IMR-90 (cell line): ENCODE measurements at regions not wholly inside any gene's neighbourhood (a gene's known extent, or its start where the extent isn't known, plus 50 kb on each side); places are given as distances from the start of the nearest gene placed in this dataset.

Experiments
- ATAC-seq: fragments of 200-7000 bp; cut with Tn5 transposase; 2 replicates; pipeline ENCODE4 v1.9.1; 2020; ENCODE audit warnings: low read depth, mild to moderate bottlenecking, moderate library complexity
- BruUV-seq: library from RNA; stranded (reverse); fragments of 400-500 nt; replicated peaks from 2 replicates; lab custom pipeline; 2021; lab: Mats Ljungman, UMichigan
- CTCF ChIA-PET: fragments of 300-600 bp; formaldehyde crosslinking; extraction: SDS; loops from one replicate; lab custom pipeline; 2021; ENCODE audit warnings: antibody characterized with exemption; lab: Yijun Ruan, JAX
- POLR2A ChIA-PET: fragments of 300-600 bp; sonication (Branson Sonifier 250); formaldehyde crosslinking; loops from one replicate; lab custom pipeline; 2022; ENCODE audit warnings: antibody characterized with exemption; ENCODE audit not compliant: unreplicated experiment; lab: Charles Lee
- DNase-seq: peaks from one replicate; pipeline ENCODE4 v3.0.0; 2013
- H2AFZ ChIP-seq: replicated peaks from 2 replicates; pipeline ENCODE3; 2013; ENCODE audit warnings: low read length, mild to moderate bottlenecking; ENCODE audit not compliant: poor library complexity
- H2AK5ac ChIP-seq: 2 replicates; pipeline ENCODE4 v1.6.1; 2013; ENCODE audit warnings: low read depth, low read length, inconsistent platforms
- H2AK9ac ChIP-seq: replicated peaks from 2 replicates; pipeline ENCODE3; 2013; ENCODE audit warnings: mild to moderate bottlenecking, low read depth, low read length, moderate library complexity; ENCODE audit not compliant: poor library complexity
- H2BK120ac ChIP-seq: 2 replicates; pipeline ENCODE4 v1.6.1; 2013; ENCODE audit warnings: low read depth, low read length, inconsistent platforms
- H2BK15ac ChIP-seq: 3 replicates; pipeline ENCODE4 v1.6.1; 2013; ENCODE audit warnings: low read depth, low read length, inconsistent platforms
- H2BK20ac ChIP-seq: 2 replicates; pipeline ENCODE4 v1.6.1; 2013; ENCODE audit warnings: low read depth, mild to moderate bottlenecking, inconsistent platforms, low read length, moderate library complexity
- H2BK5ac ChIP-seq: 2 replicates; pipeline ENCODE4 v1.6.1; 2013; ENCODE audit warnings: mild to moderate bottlenecking, low read depth, low read length, inconsistent platforms; ENCODE audit not compliant: poor library complexity, severe bottlenecking
- H3K14ac ChIP-seq: replicated peaks from 2 replicates; pipeline ENCODE4 v1.6.1; 2013; ENCODE audit warnings: low read depth, low read length, inconsistent platforms
- H3K18ac ChIP-seq: 2 replicates; pipeline ENCODE4 v1.6.1; 2013; ENCODE audit warnings: low read depth, low read length, control low read depth
- H3K23ac ChIP-seq: 2 replicates; pipeline ENCODE4 v1.6.1; 2013; ENCODE audit warnings: low read depth, low read length, inconsistent platforms
- H3K27ac ChIP-seq: 2 replicates; pipeline ENCODE4 v1.5.1; 2013; ENCODE audit warnings: mild to moderate bottlenecking, control low read depth, low read length; ENCODE audit not compliant: insufficient read depth
- H3K27me3 ChIP-seq: 2 replicates; pipeline ENCODE4 v1.6.1; 2013; ENCODE audit warnings: low read length; ENCODE audit not compliant: control insufficient read depth, insufficient read depth
- H3K36me3 ChIP-seq: 2 replicates; pipeline ENCODE4 v1.6.1; 2013; ENCODE audit warnings: low read length, mixed read lengths; ENCODE audit not compliant: control insufficient read depth, insufficient read depth
- H3K4ac ChIP-seq: 2 replicates; pipeline ENCODE4 v1.6.1; 2013; ENCODE audit warnings: low read depth, low read length, inconsistent platforms
- H3K4me1 ChIP-seq: 2 replicates; pipeline ENCODE4 v1.6.1; 2013; ENCODE audit warnings: low read length, mixed read lengths; ENCODE audit not compliant: control insufficient read depth, insufficient read depth
- H3K4me2 ChIP-seq: 2 replicates; pipeline ENCODE4 v1.6.1; 2013; ENCODE audit warnings: low read depth, mild to moderate bottlenecking, control low read depth, low read length, moderate library complexity
- H3K4me3 ChIP-seq: 2 replicates; pipeline ENCODE4 v1.5.1; 2013; ENCODE audit warnings: low read depth, mild to moderate bottlenecking, control low read depth, low read length, moderate library complexity; ENCODE audit not compliant: insufficient read depth
- H3K56ac ChIP-seq: 2 replicates; pipeline ENCODE4 v1.6.1; 2013; ENCODE audit warnings: low read length, inconsistent platforms; ENCODE audit not compliant: insufficient read depth; ENCODE audit errors: extremely low read depth
- H3K79me1 ChIP-seq, 2 experiments: 2 replicates each; pipeline ENCODE4 v1.6.1; 2013; ENCODE audit warnings: low read length in 2 of 2, inconsistent platforms in 1 of 2, low read depth in 1 of 2
- H3K9ac ChIP-seq: 2 replicates; pipeline ENCODE4 v1.6.1; 2013; ENCODE audit warnings: low read depth, low read length, control low read depth
- H3K9me1 ChIP-seq: 2 replicates; pipeline ENCODE4 v1.6.1; 2013; ENCODE audit warnings: low read length, inconsistent platforms; ENCODE audit not compliant: insufficient read depth
- H3K9me3 ChIP-seq: 2 replicates; pipeline ENCODE4 v1.6.1; 2013; ENCODE audit warnings: low read length; ENCODE audit not compliant: control insufficient read depth, insufficient read depth
- H4K20me1 ChIP-seq: 2 replicates; pipeline ENCODE4 v1.6.1; 2013; ENCODE audit warnings: low read length, inconsistent platforms; ENCODE audit not compliant: insufficient read depth
- H4K5ac ChIP-seq: 2 replicates; pipeline ENCODE4 v1.6.1; 2013; ENCODE audit warnings: mild to moderate bottlenecking, low read depth, low read length, control low read depth
- H4K8ac ChIP-seq, 2 experiments: 2 replicates each; pipeline ENCODE4 v1.6.1; 2013; ENCODE audit warnings: low read depth in 2 of 2, low read length in 2 of 2, control low read depth in 1 of 2, inconsistent platforms in 1 of 2
- H4K91ac ChIP-seq: 2 replicates; pipeline ENCODE4 v1.6.1; 2013; ENCODE audit warnings: low read depth, low read length, inconsistent platforms; ENCODE audit not compliant: insufficient read depth
- BHLHE40 ChIP-seq: fragments of 150-350 bp; IDR thresholded peaks from 2 replicates; pipeline ENCODE4 v1.6.1; 2016; ENCODE audit warnings: mild to moderate bottlenecking, low read depth, low read length
- CEBPB ChIP-seq: IDR thresholded peaks from 2 replicates; pipeline ENCODE4 v1.6.1; 2012; ENCODE audit warnings: low read depth, low read length, improper control_type of control experiment
- CHD1 ChIP-seq: IDR thresholded peaks from 2 replicates; pipeline ENCODE4 v1.6.1; 2012; ENCODE audit warnings: low read depth, low read length, improper control_type of control experiment
- CTCF ChIP-seq: conservative IDR thresholded peaks from 2 replicates; pipeline ENCODE4 v1.5.1; 2012; ENCODE audit warnings: mild to moderate bottlenecking, low read depth, low read length, improper control_type of control experiment
- ELK1 ChIP-seq: fragments of 150-350 bp; IDR thresholded peaks from 2 replicates; pipeline ENCODE4 v1.6.1; 2016; ENCODE audit warnings: low read depth, mild to moderate bottlenecking, low read length, moderate library complexity, borderline replicate concordance
- FOS ChIP-seq: fragments of 150-350 bp; IDR thresholded peaks from 2 replicates; pipeline ENCODE4 v1.6.1; 2016; ENCODE audit warnings: low read depth, low read length
- MAFK ChIP-seq: IDR thresholded peaks from 2 replicates; pipeline ENCODE4 v1.6.1; 2012; ENCODE audit warnings: low read depth, low read length, improper control_type of control experiment
- MAZ ChIP-seq: IDR thresholded peaks from 2 replicates; pipeline ENCODE4 v1.6.1; 2012; ENCODE audit warnings: low read depth, mild to moderate bottlenecking, low read length, improper control_type of control experiment, moderate library complexity, borderline replicate concordance
- MXI1 ChIP-seq: IDR thresholded peaks from 2 replicates; pipeline ENCODE4 v1.6.1; 2012; ENCODE audit warnings: low read depth, mild to moderate bottlenecking, low read length, moderate library complexity, borderline replicate concordance
- NFE2L2 ChIP-seq: fragments of 150-350 bp; IDR thresholded peaks from 2 replicates; pipeline ENCODE4 v1.6.1; 2016; ENCODE audit warnings: low read depth, mild to moderate bottlenecking, low read length
- POLR2A ChIP-seq: IDR thresholded peaks from 2 replicates; pipeline ENCODE4 v1.6.1; 2012; ENCODE audit warnings: mild to moderate bottlenecking, low read depth, low read length
- RAD21 ChIP-seq: IDR thresholded peaks from 2 replicates; pipeline ENCODE4 v1.6.1; 2012; ENCODE audit warnings: low read length, improper control_type of control experiment
- RCOR1 ChIP-seq: IDR thresholded peaks from 2 replicates; pipeline ENCODE4 v1.6.1; 2012; ENCODE audit warnings: mild to moderate bottlenecking, low read length, improper control_type of control experiment; ENCODE audit not compliant: insufficient replicate concordance
- RFX5 ChIP-seq: IDR thresholded peaks from 2 replicates; pipeline ENCODE4 v1.8.0; 2012; ENCODE audit warnings: low read depth, mild to moderate bottlenecking, low read length, moderate library complexity
- SMC3 ChIP-seq: fragments of 150-350 bp; IDR thresholded peaks from 2 replicates; pipeline ENCODE4 v1.6.1; 2016; ENCODE audit warnings: low read depth, mild to moderate bottlenecking, antibody characterized with exemption, low read length, moderate library complexity
- USF2 ChIP-seq: fragments of 150-350 bp; IDR thresholded peaks from 2 replicates; pipeline ENCODE4 v1.6.1; 2017; ENCODE audit warnings: mild to moderate bottlenecking, antibody characterized with exemption, low read length, low read depth
- WGBS, 2 experiments: methylation state at CpG; one replicate each; pipeline versions ENCODE4 v1.1.5 to v1.1.7; 2013; ENCODE audit warnings: missing lambda C conversion rate in 2 of 2; ENCODE audit not compliant: insufficient read length in 1 of 2; ENCODE audit errors: extremely low coverage in 2 of 2; 5-methylcytosine and 5-hydroxymethylcytosine counted together
- dilution Hi-C: fragments of 300-500 bp; cut with HindIII; formaldehyde crosslinking; loops from one replicate; pipeline ENCODE4 v1.14.3; 2018; ENCODE audit warnings: low sequenced_read_pairs; ENCODE audit not compliant: unreplicated experiment
- in situ Hi-C: fragments of 300-500 bp; cut with MboI; formaldehyde crosslinking; loops from 3 replicates; pipeline ENCODE4 v1.14.3; 2019; ENCODE audit warnings: low sequenced_read_pairs, inconsistent platforms, mixed read lengths
- intact Hi-C: fragments of 100-400 bp; cut with micrococcal nuclease; formaldehyde crosslinking; loops from 2 replicates; pipeline ENCODE4 v1.10.0; 2022

DNA sequence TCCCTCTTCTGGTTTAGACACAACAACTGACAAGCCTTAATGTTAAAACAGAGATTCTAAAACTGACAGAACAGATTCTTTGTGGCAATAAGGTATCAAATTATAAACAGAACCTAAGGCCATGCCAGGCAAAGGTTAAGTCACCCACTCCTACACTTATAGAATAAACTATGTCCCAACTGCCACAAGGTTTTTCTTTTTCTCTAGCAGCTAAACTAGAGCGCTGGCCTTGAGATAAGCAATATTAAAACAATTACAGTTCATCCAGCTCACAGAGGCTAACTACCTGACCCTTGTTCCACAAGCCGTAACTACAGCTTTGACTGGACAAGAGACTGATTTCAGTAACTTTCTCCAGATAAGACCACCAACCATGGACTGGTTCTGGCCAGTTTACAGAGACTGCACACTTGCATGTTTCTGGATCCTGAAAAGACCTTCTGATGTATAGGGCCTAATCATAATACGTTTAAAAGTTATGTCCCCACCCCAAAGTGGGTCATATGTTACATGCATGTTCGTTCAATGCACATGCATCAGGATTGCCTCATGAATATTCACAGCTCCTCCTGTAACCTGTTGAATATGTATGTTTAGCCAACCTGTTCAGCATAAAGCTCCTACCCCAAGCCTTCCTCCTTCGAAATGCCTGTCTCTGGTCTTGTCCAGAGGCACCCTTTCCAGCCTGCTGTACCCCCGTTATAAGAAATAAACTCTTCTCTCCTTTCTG lies 61.9 kb upstream of the VASH1 start:
- intact Hi-C loops (no loop called here), dilution Hi-C loops (no loop called here), in situ Hi-C loops (no loop called here)
- Histone ChIP-seq H3K27me3 (peaks cover 2% of the 10 kb centered on the region; the same call in 1 of the 2 replicates), H3K36me3 (no peaks in the 10 kb centered on the region), H2BK20ac (no peak overlapping the region), H4K20me1 (no peaks in the 10 kb centered on the region), H3K27ac (no peak overlapping the region), H3K4ac (no peak overlapping the region), H4K5ac (no peak overlapping the region), H4K8ac (no peak overlapping the region), H3K79me1 (no peaks in the 10 kb centered on the region), H3K23ac (no peak overlapping the region), H2AK5ac (no peak overlapping the region), H3K9ac (no peak overlapping the region), H3K9me3 (peaks cover 2% of the 10 kb centered on the region; the same call in 1 of the 2 replicates), H3K4me2 (no peak overlapping the region), H2BK15ac (no peak overlapping the region), H2BK5ac (no peak overlapping the region), H3K18ac (no peak overlapping the region), H3K9me1 (no peaks in the 10 kb centered on the region), H3K4me3 (no peak overlapping the region), H2AK9ac (no peak overlapping the region), H2BK120ac (no peak overlapping the region), H3K4me1 (no peaks in the 10 kb centered on the region), H4K91ac (no peak overlapping the region), H3K14ac (no peak overlapping the region), H2AFZ (no peak overlapping the region), H3K56ac (no peak overlapping the region)
- no peak for DNase-seq
- ChIA-PET POLR2A (no interaction called here), CTCF (interaction anchor here (0.6 kb wide), 1 partner anchor 16 kb away, joined by 3 read pairs; no protein-coding TSS in a partner anchor)
- BruUV-seq, result no TSS peak
- no peak for ATAC-seq
- WGBS, 2 experiments, result 70% methylated on average over 1 of the region's 6 CpGs; no CpG with 5 or more reads in 1 of the 2 experiments
- TF ChIP-seq FOS, result no peak
- no peak for TF ChIP-seq NFE2L2
- no peak for TF ChIP-seq RAD21
- no peak for TF ChIP-seq MAZ
- no peak for TF ChIP-seq RFX5
- TF ChIP-seq USF2, result no peak
- TF ChIP-seq POLR2A, result no peak
- no peak for TF ChIP-seq CTCF
- no peak for TF ChIP-seq MAFK
- TF ChIP-seq BHLHE40, result no peak
- TF ChIP-seq MXI1, result no peak
- TF ChIP-seq ELK1, result no peak
- no peak for TF ChIP-seq CEBPB
- TF ChIP-seq CHD1, result no peak
- no peak for TF ChIP-seq RCOR1
- no peak for TF ChIP-seq SMC3
